Esophagus muscularis mucosa (tissue), 4 donors: ENCODE measurements at regions not wholly inside any gene's neighbourhood (a gene's known extent, or its start where the extent isn't known, plus 50 kb on each side); places are given as distances from the start of the nearest gene placed in this dataset.

Experiments
- DNase-seq: peaks from one replicate; pipeline ENCODE4 v3.0.0-alpha.2; 2017; ENCODE audit errors: extremely low spot score
- H3K27ac ChIP-seq, 4 donors: fragments of 200-600 bp; sonication (generic); replicated peaks in 1 of 4; 1 replicate in 3 of 4; 2 replicates in 1 of 4; pipeline ENCODE4 v1.5.1; 2016 to 2019; ENCODE audit warnings: mild to moderate bottlenecking in 1 of 4
- H3K27me3 ChIP-seq, 4 donors: fragments of 200-600 bp; sonication (generic); one replicate each; pipeline versions ENCODE4 v1.5.1 to v1.6.0; 2016 to 2019
- H3K36me3 ChIP-seq, 4 donors: fragments of 200-600 bp; sonication (generic); one replicate each; pipeline ENCODE4 v1.5.1; 2016 to 2019
- H3K4me1 ChIP-seq, 4 donors: fragments of 200-600 bp; sonication (generic); one replicate each; pipeline ENCODE4 v1.5.1; 2016 to 2019
- H3K4me3 ChIP-seq, 4 donors: fragments of 200-600 bp; sonication (generic); 1 replicate in 2 of 4; 2 replicates in 2 of 4; pipeline ENCODE4 v1.5.1; 2016 to 2019; ENCODE audit warnings: mild to moderate bottlenecking in 4 of 4, moderate library complexity in 1 of 4
- H3K9me3 ChIP-seq, 4 donors: fragments of 200-600 bp; sonication (generic); 1 replicate in 3 of 4; 2 replicates in 1 of 4; pipeline ENCODE4 v1.5.1; 2016 to 2019
- EP300 ChIP-seq: sonication (generic); formaldehyde crosslinking; IDR thresholded peaks from one replicate; pipeline ENCODE4 v1.6.1; 2017; ENCODE audit warnings: antibody characterized with exemption
- POLR2A ChIP-seq: fragments of 450-650 bp; IDR thresholded peaks from one replicate; pipeline ENCODE4 v1.6.1; 2017; ENCODE audit warnings: antibody characterized with exemption, moderate library complexity, mild to moderate bottlenecking, low read depth
- POLR2AphosphoS5 ChIP-seq, 2 donors: sonication (generic); formaldehyde crosslinking; IDR thresholded peaks; one replicate each; pipeline ENCODE4 v1.6.1; 2017; ENCODE audit warnings: antibody characterized with exemption in 2 of 2
- WGBS: methylation state at CpG from one replicate; pipeline ENCODE4 v1.1.5; 2018; 5-methylcytosine and 5-hydroxymethylcytosine counted together
- intact Hi-C: fragments of 100-400 bp; cut with DNase I; formaldehyde crosslinking; loops from one replicate; pipeline ENCODE4 v1.15.1; 2023
- TF ChIP-seq, protein P1 (sequence below), 3 experiments: fragments of 200-600 bp in 2 of 3; fragments of 450-650 bp in 1 of 3; sonication (generic) in 2 of 3; IDR thresholded peaks; one replicate each; pipeline ENCODE4 v1.5.1; 2017 to 2019; ENCODE audit warnings: antibody characterized with exemption in 3 of 3, mild to moderate bottlenecking in 2 of 3, moderate library complexity in 1 of 3

- H3K27ac ChIP-seq, result no peak overlapping the region
- H3K4me3 ChIP-seq, result no peak overlapping the region
- H3K27me3 ChIP-seq, result peaks cover 0 to 39% (median 0%) of the 10 kb centered on the region in 4 donors
- no peak for TF ChIP-seq EP300
- TF ChIP-seq POLR2AphosphoS5 (IDR thresholded peaks at IDR 0.05), result no peak
- TF ChIP-seq, protein P1, sequence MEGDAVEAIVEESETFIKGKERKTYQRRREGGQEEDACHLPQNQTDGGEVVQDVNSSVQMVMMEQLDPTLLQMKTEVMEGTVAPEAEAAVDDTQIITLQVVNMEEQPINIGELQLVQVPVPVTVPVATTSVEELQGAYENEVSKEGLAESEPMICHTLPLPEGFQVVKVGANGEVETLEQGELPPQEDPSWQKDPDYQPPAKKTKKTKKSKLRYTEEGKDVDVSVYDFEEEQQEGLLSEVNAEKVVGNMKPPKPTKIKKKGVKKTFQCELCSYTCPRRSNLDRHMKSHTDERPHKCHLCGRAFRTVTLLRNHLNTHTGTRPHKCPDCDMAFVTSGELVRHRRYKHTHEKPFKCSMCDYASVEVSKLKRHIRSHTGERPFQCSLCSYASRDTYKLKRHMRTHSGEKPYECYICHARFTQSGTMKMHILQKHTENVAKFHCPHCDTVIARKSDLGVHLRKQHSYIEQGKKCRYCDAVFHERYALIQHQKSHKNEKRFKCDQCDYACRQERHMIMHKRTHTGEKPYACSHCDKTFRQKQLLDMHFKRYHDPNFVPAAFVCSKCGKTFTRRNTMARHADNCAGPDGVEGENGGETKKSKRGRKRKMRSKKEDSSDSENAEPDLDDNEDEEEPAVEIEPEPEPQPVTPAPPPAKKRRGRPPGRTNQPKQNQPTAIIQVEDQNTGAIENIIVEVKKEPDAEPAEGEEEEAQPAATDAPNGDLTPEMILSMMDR (IDR thresholded peaks at IDR 0.05), result no peak
- no peak for TF ChIP-seq POLR2A
- no peak for DNase-seq
- no peaks in the 10 kb centered on the region for H3K36me3 ChIP-seq
- intact Hi-C loops, result no loop called here
- peaks cover 0 to 13% (median 8%) of the 10 kb centered on the region in 4 donors for H3K9me3 ChIP-seq
- H3K4me1 ChIP-seq, result no peaks in the 10 kb centered on the region
- WGBS, result 91% methylated on average over 16 of the region's 25 CpGs
These were observed 227.8 kb downstream of the BRD1 start for GRCh38 chr22:49599691-49600455.

DNA sequence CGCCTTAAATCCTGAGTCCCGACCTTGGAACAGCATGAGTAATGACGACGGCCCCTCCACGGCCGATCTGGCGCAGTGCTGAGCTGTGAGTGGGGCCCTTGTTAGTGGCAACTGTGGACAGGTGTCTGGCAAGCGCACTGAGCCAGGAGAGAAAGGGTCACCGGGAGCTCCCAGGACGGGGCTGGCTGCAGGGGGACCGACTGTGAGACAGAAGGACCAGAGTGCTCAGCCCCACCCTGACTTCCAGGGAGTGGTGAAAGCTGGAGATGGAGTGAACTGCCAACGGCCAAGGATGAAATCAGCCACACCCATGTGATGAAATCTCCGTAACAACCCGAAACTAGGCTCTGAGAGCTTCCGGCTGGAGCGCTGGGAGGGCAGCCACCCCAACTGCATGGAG is 228.6 kb downstream of the BRD1 start:
- TF ChIP-seq POLR2AphosphoS5 (IDR thresholded peaks at IDR 0.05), result no peak
- TF ChIP-seq, protein P1 (IDR thresholded peaks at IDR 0.05), result no peak
- no peak for TF ChIP-seq EP300
- no peak for TF ChIP-seq POLR2A
- DNase-seq, result no peak
- H3K27ac ChIP-seq, result no peak overlapping the region
- H3K9me3 ChIP-seq, result peaks cover 0 to 10% (median 4%) of the 10 kb centered on the region in 4 donors
- H3K36me3 ChIP-seq, result no peaks in the 10 kb centered on the region
- no peaks in the 10 kb centered on the region for H3K4me1 ChIP-seq
- peaks cover 0 to 39% (median 0%) of the 10 kb centered on the region in 4 donors for H3K27me3 ChIP-seq
- intact Hi-C loops, result no loop called here
- no peak overlapping the region for H3K4me3 ChIP-seq
- 64% methylated on average over 10 of the region's 16 CpGs for WGBS

GRCh38 chr22:49598338-49598737 is 229.3 kb downstream of the BRD1 start:
- no peak overlapping the region for H3K4me3 ChIP-seq
- no peaks in the 10 kb centered on the region for H3K36me3 ChIP-seq
- WGBS, result 87% methylated on average over 6 of the region's 9 CpGs
- peaks cover 0 to 39% (median 0%) of the 10 kb centered on the region in 4 donors for H3K27me3 ChIP-seq
- H3K9me3 ChIP-seq, result peaks cover 0 to 7% (median 3%) of the 10 kb centered on the region in 4 donors
- no peak for DNase-seq
- intact Hi-C loops, result no loop called here
- H3K4me1 ChIP-seq, result peaks cover 0 to 4% (median 0%) of the 10 kb centered on the region in 4 donors
- TF ChIP-seq EP300 (no peak), POLR2AphosphoS5 (IDR thresholded peaks at IDR 0.05) (no peak), POLR2A (no peak)
- TF ChIP-seq, protein P1 (IDR thresholded peaks at IDR 0.05), result no peak
- H3K27ac ChIP-seq, result no peak overlapping the region

GRCh38 chr22:49597428-49598039 is 230.1 kb downstream of the BRD1 start:
- H3K9me3 ChIP-seq, result peaks cover 0 to 7% (median 3%) of the 10 kb centered on the region in 4 donors
- TF ChIP-seq, protein P1 (IDR thresholded peaks at IDR 0.05), result no peak
- TF ChIP-seq EP300 (no peak), POLR2AphosphoS5 (IDR thresholded peaks at IDR 0.05) (no peak), POLR2A (no peak)
- no peak for DNase-seq
- intact Hi-C loops, result no loop called here
- H3K4me3 ChIP-seq, result no peak overlapping the region
- H3K4me1 ChIP-seq, result peaks cover 0 to 4% (median 0%) of the 10 kb centered on the region in 4 donors
- no peak overlapping the region for H3K27ac ChIP-seq
- 88% methylated on average over 2 of the region's 2 CpGs for WGBS
- peaks cover 0 to 39% (median 0%) of the 10 kb centered on the region in 4 donors for H3K27me3 ChIP-seq
- no peaks in the 10 kb centered on the region for H3K36me3 ChIP-seq
